ENCODE measurements at regions not wholly inside any gene's neighbourhood (a gene's known extent, or its start where the extent isn't known, plus 50 kb on each side); places are given as distances from the start of the nearest gene placed in this dataset.

GRCh38 chr14:53306267-53306721 is 153.2 kb upstream of the DDHD1 start:
- intact Hi-C loops (cut with micrococcal nuclease) = loop anchor here (1.0 to 5.0 kb wide), 4 partner anchors 154 to 483 kb away; partner anchors contain the start of gene DDHD1 (in 1 of the 2)
- CTCF ChIA-PET = interaction anchor here (1.2 to 1.4 kb wide), 4 partner anchors 10 to 250 kb away, joined by 3 to 4 read pairs (median 4); no protein-coding TSS in a partner anchor
- POLR2A ChIA-PET = no interaction called here
- Mint-ChIP-seq H3K27ac (peak overlapping the region in 1 of 9 donors; percentile 13), H3K36me3 (peaks cover 0 to 15% (median 4%) of the 10 kb centered on the region in 5 donors), H3K4me3 (peak overlapping the region; percentile 52 to 83 (median 70)), H3K4me1 (peaks cover 0 to 16% (median 6%) of the 10 kb centered on the region in 7 donors), H3K27me3 (peaks cover 0 to 16% (median 0%) of the 10 kb centered on the region in 5 donors), H3K9me3 (peaks cover 0 to 17% (median 7%) of the 10 kb centered on the region in 11 donors)
- DNase-seq (peak in 7 of 9 donors; percentile 2 to 44 (median 34)), ATAC-seq (peak; percentile 55)
- Histone ChIP-seq H3K27me3 (ENCODE audit: control insufficient read depth in 2 of 2, insufficient read depth in 2 of 2, low read length in 2 of 2) (no peaks in the 10 kb centered on the region), H3K9me3 (ENCODE audit: control insufficient read depth in 2 of 3, low read length in 3 of 3) (no peaks in the 10 kb centered on the region), H3K36me3 (ENCODE audit: control insufficient read depth in 2 of 3, insufficient read depth in 3 of 3, low read length in 3 of 3) (no peaks in the 10 kb centered on the region), H3K4me1 (ENCODE audit: control insufficient read depth in 2 of 2, insufficient read depth in 2 of 2, low read length in 2 of 2) (peaks cover 0 to 3% of the 10 kb centered on the region in 2 donors), H3K27ac (ENCODE audit: low read depth, low read length) (no peak overlapping the region), H3K4me3 (ENCODE audit: low read length) (peak overlapping the region; percentile 46)

- H3K27ac Mint-ChIP-seq = peak overlapping the region in 1 of 9 donors; percentile 2
- H3K4me1 Mint-ChIP-seq = peaks cover 0 to 10% (median 6%) of the 10 kb centered on the region in 7 donors
- H3K4me3 Mint-ChIP-seq = no peak overlapping the region
- ATAC-seq = no peak
- DNase-seq = no peak
- intact Hi-C loops (cut with micrococcal nuclease) = loop anchor here in 1 of 2 donors (5.0 kb wide), 1 partner anchor 153 kb away; the partner anchor contains the start of gene DDHD1
- Histone ChIP-seq H3K36me3 (ENCODE audit: control insufficient read depth in 2 of 3, insufficient read depth in 3 of 3, low read length in 3 of 3) (no peaks in the 10 kb centered on the region), H3K27ac (ENCODE audit: low read depth, low read length) (no peak overlapping the region), H3K9me3 (ENCODE audit: control insufficient read depth in 2 of 3, low read length in 3 of 3) (no peaks in the 10 kb centered on the region), H3K4me3 (ENCODE audit: low read length) (no peak overlapping the region), H3K4me1 (ENCODE audit: control insufficient read depth in 2 of 2, insufficient read depth in 2 of 2, low read length in 2 of 2) (peaks cover 0 to 3% of the 10 kb centered on the region in 2 donors), H3K27me3 (ENCODE audit: control insufficient read depth in 2 of 2, insufficient read depth in 2 of 2, low read length in 2 of 2) (no peaks in the 10 kb centered on the region)
- POLR2A ChIA-PET = no interaction called here
- peaks cover 0 to 6% (median 3%) of the 10 kb centered on the region in 5 donors for H3K36me3 Mint-ChIP-seq
- H3K9me3 Mint-ChIP-seq = peaks cover 0 to 9% (median 2%) of the 10 kb centered on the region in 11 donors
- peaks cover 0 to 19% (median 0%) of the 10 kb centered on the region in 5 donors for H3K27me3 Mint-ChIP-seq
- CTCF ChIA-PET = interaction anchor here (0.7 to 1.4 kb wide), 5 partner anchors 9 to 986 kb away, joined by 3 to 4 read pairs (median 3); no protein-coding TSS in a partner anchor
Measured at GRCh38 chr14:53304726-53305381, 151.7 kb upstream of the DDHD1 start.

GRCh38 chr14:53295985-53296582 is 143.0 kb upstream of the DDHD1 start:
- CTCF ChIA-PET = interaction anchor here (0.6 to 1.2 kb wide), 5 partner anchors 10 to 572 kb away, joined by 3 to 5 read pairs (median 3); no protein-coding TSS in a partner anchor
- peak in 6 of 9 donors; percentile 4 to 52 (median 44) for DNase-seq
- intact Hi-C loops (cut with micrococcal nuclease) = loop anchor here in 1 of 2 donors (2.0 kb wide), 2 partner anchors 473 to 1053 kb away; no protein-coding TSS in a partner anchor
- H3K27me3 Mint-ChIP-seq = peaks cover 0 to 3% (median 0%) of the 10 kb centered on the region in 5 donors
- no peak overlapping the region for H3K4me3 Mint-ChIP-seq
- no peaks in the 10 kb centered on the region for H3K9me3 ChIP-seq (ENCODE audit: control insufficient read depth in 2 of 3, low read length in 3 of 3)
- POLR2A ChIA-PET = no interaction called here
- H3K4me3 ChIP-seq (ENCODE audit: low read length) = no peak overlapping the region
- H3K27ac Mint-ChIP-seq = no peak overlapping the region
- H3K9me3 Mint-ChIP-seq = peaks cover 0 to 5% (median 0%) of the 10 kb centered on the region in 11 donors
- H3K27ac ChIP-seq (ENCODE audit: low read depth, low read length) = no peak overlapping the region
- H3K27me3 ChIP-seq (ENCODE audit: control insufficient read depth in 2 of 2, insufficient read depth in 2 of 2, low read length in 2 of 2) = no peaks in the 10 kb centered on the region
- peaks cover 0 to 2% (median 0%) of the 10 kb centered on the region in 7 donors for H3K4me1 Mint-ChIP-seq
- H3K4me1 ChIP-seq (ENCODE audit: control insufficient read depth in 2 of 2, insufficient read depth in 2 of 2, low read length in 2 of 2) = no peaks in the 10 kb centered on the region
- no peak for ATAC-seq
- H3K36me3 Mint-ChIP-seq = no peaks in the 10 kb centered on the region
- no peaks in the 10 kb centered on the region for H3K36me3 ChIP-seq (ENCODE audit: control insufficient read depth in 2 of 3, insufficient read depth in 3 of 3, low read length in 3 of 3)

- ChIA-PET CTCF (interaction anchor here (0.7 to 1.2 kb wide), 4 partner anchors 10 to 571 kb away, joined by 3 to 5 read pairs (median 4); no protein-coding TSS in a partner anchor), POLR2A (no interaction called here)
- H3K4me3 Mint-ChIP-seq = no peak overlapping the region
- peaks cover 0 to 5% (median 0%) of the 10 kb centered on the region in 11 donors for H3K9me3 Mint-ChIP-seq
- Histone ChIP-seq H3K9me3 (ENCODE audit: control insufficient read depth in 2 of 3, low read length in 3 of 3) (no peaks in the 10 kb centered on the region), H3K4me3 (ENCODE audit: low read length) (no peak overlapping the region), H3K27ac (ENCODE audit: low read depth, low read length) (no peak overlapping the region), H3K4me1 (ENCODE audit: control insufficient read depth in 2 of 2, insufficient read depth in 2 of 2, low read length in 2 of 2) (no peaks in the 10 kb centered on the region), H3K36me3 (ENCODE audit: control insufficient read depth in 2 of 3, insufficient read depth in 3 of 3, low read length in 3 of 3) (no peaks in the 10 kb centered on the region), H3K27me3 (ENCODE audit: control insufficient read depth in 2 of 2, insufficient read depth in 2 of 2, low read length in 2 of 2) (no peaks in the 10 kb centered on the region)
- DNase-seq (no peak), ATAC-seq (no peak)
- no peak overlapping the region for H3K27ac Mint-ChIP-seq
- intact Hi-C loops (cut with micrococcal nuclease) = no loop called here
- no peaks in the 10 kb centered on the region for H3K36me3 Mint-ChIP-seq
- peaks cover 0 to 2% (median 0%) of the 10 kb centered on the region in 5 donors for H3K27me3 Mint-ChIP-seq
- H3K4me1 Mint-ChIP-seq = peaks cover 0 to 2% (median 0%) of the 10 kb centered on the region in 7 donors
Measured at GRCh38 chr14:53295372-53295771, 142.2 kb upstream of the DDHD1 start.

- Histone ChIP-seq H3K9me3 (ENCODE audit: control insufficient read depth in 2 of 3, low read length in 3 of 3) (no peaks in the 10 kb centered on the region), H3K4me3 (ENCODE audit: low read length) (no peak overlapping the region), H3K36me3 (ENCODE audit: control insufficient read depth in 2 of 3, insufficient read depth in 3 of 3, low read length in 3 of 3) (no peaks in the 10 kb centered on the region), H3K27ac (ENCODE audit: low read depth, low read length) (no peak overlapping the region), H3K27me3 (ENCODE audit: control insufficient read depth in 2 of 2, insufficient read depth in 2 of 2, low read length in 2 of 2) (no peaks in the 10 kb centered on the region), H3K4me1 (ENCODE audit: control insufficient read depth in 2 of 2, insufficient read depth in 2 of 2, low read length in 2 of 2) (no peaks in the 10 kb centered on the region)
- no peak overlapping the region for H3K27ac Mint-ChIP-seq
- no peak overlapping the region for H3K4me3 Mint-ChIP-seq
- peaks cover 0 to 9% (median 0%) of the 10 kb centered on the region in 5 donors for H3K36me3 Mint-ChIP-seq
- DNase-seq (no peak), ATAC-seq (no peak)
- H3K27me3 Mint-ChIP-seq = no peaks in the 10 kb centered on the region
- POLR2A ChIA-PET = no interaction called here
- H3K4me1 Mint-ChIP-seq = no peaks in the 10 kb centered on the region
- intact Hi-C loops (cut with micrococcal nuclease) = no loop called here
- CTCF ChIA-PET = no interaction called here
- H3K9me3 Mint-ChIP-seq = peaks cover 0 to 5% (median 2%) of the 10 kb centered on the region in 11 donors
Measured at GRCh38 chr14:53286301-53286700, 133.2 kb upstream of the DDHD1 start.

- no peaks in the 10 kb centered on the region for H3K4me1 ChIP-seq (ENCODE audit: control insufficient read depth in 2 of 2, insufficient read depth in 2 of 2, low read length in 2 of 2)
- peaks cover under 1 to 8% (median 4%) of the 10 kb centered on the region in 11 donors for H3K9me3 Mint-ChIP-seq
- H3K4me3 Mint-ChIP-seq = no peak overlapping the region
- no peaks in the 10 kb centered on the region for H3K9me3 ChIP-seq (ENCODE audit: control insufficient read depth in 2 of 3, low read length in 3 of 3)
- intact Hi-C loops (cut with micrococcal nuclease) = no loop called here
- no peak for DNase-seq
- no peak for ATAC-seq
- no peak overlapping the region for H3K27ac Mint-ChIP-seq
- H3K4me1 Mint-ChIP-seq = no peaks in the 10 kb centered on the region
- H3K27me3 ChIP-seq (ENCODE audit: control insufficient read depth in 2 of 2, insufficient read depth in 2 of 2, low read length in 2 of 2) = no peaks in the 10 kb centered on the region
- H3K36me3 ChIP-seq (ENCODE audit: control insufficient read depth in 2 of 3, insufficient read depth in 3 of 3, low read length in 3 of 3) = no peaks in the 10 kb centered on the region
- peaks cover 0 to 11% (median 2%) of the 10 kb centered on the region in 5 donors for H3K36me3 Mint-ChIP-seq
- no peak overlapping the region for H3K4me3 ChIP-seq (ENCODE audit: low read length)
- POLR2A ChIA-PET = no interaction called here
- no peaks in the 10 kb centered on the region for H3K27me3 Mint-ChIP-seq
- CTCF ChIA-PET = no interaction called here
- no peak overlapping the region for H3K27ac ChIP-seq (ENCODE audit: low read depth, low read length)
Measured at GRCh38 chr14:53285821-53286220, 132.7 kb upstream of the DDHD1 start.
